SK-N-MC (cell line): ENCODE measurements at regions not wholly inside any gene's neighbourhood (a gene's known extent, or its start where the extent isn't known, plus 50 kb on each side); places are given as distances from the start of the nearest gene placed in this dataset.
"Not testable (repeated sequence)": the region's sequence is repeated elsewhere in the genome, so short reads cannot be mapped to it uniquely, and the experiment has no call there.

ENCODE experiments used
- DNase-seq: peaks from one replicate; pipeline ENCODE4 v3.0.0-alpha.2; 2011; ENCODE audit warnings: low read depth, low spot score
- H3K27ac ChIP-seq: fragments of 200-600 bp; sonication (generic); 2 replicates; pipeline ENCODE4 v1.5.1; 2016; ENCODE audit warnings: mixed run types
- H3K36me3 ChIP-seq: fragments of 200-600 bp; sonication (generic); 2 replicates; pipeline ENCODE4 v1.6.1; 2017; ENCODE audit warnings: antibody characterized with exemption, low read length, mixed read lengths; ENCODE audit not compliant: insufficient read depth
- H3K4me3 ChIP-seq: fragments of 200-600 bp; sonication (generic); 2 replicates; pipeline ENCODE4 v1.5.1; 2016
- H3K9ac ChIP-seq: fragments of 200-600 bp; sonication (generic); 2 replicates; pipeline ENCODE4 v1.8.0; 2017; ENCODE audit warnings: mixed run types, mixed read lengths; ENCODE audit not compliant: insufficient read length
- H3K9me3 ChIP-seq: fragments of 200-600 bp; sonication (generic); 2 replicates; pipeline ENCODE4 v1.6.1; 2017; ENCODE audit warnings: low read depth, mild to moderate bottlenecking, antibody characterized with exemption, low read length, moderate library complexity, mixed read lengths
- EZH2 ChIP-seq: fragments of 200-600 bp; sonication (generic); IDR thresholded peaks from one replicate; pipeline ENCODE4 v1.6.1; 2017; ENCODE audit warnings: antibody characterized with exemption
- FOXP2 ChIP-seq: optimal IDR thresholded peaks from 2 replicates; pipeline ENCODE3; 2011; ENCODE audit warnings: mild to moderate bottlenecking, moderate library complexity; ENCODE audit not compliant: insufficient read depth; ENCODE audit errors: extremely low read length, control extremely low read depth
- POLR2AphosphoS5 ChIP-seq: IDR thresholded peaks from 2 replicates; pipeline ENCODE4 v1.6.1; 2012; ENCODE audit warnings: mild to moderate bottlenecking, low read depth, low read length, borderline replicate concordance

DNA sequence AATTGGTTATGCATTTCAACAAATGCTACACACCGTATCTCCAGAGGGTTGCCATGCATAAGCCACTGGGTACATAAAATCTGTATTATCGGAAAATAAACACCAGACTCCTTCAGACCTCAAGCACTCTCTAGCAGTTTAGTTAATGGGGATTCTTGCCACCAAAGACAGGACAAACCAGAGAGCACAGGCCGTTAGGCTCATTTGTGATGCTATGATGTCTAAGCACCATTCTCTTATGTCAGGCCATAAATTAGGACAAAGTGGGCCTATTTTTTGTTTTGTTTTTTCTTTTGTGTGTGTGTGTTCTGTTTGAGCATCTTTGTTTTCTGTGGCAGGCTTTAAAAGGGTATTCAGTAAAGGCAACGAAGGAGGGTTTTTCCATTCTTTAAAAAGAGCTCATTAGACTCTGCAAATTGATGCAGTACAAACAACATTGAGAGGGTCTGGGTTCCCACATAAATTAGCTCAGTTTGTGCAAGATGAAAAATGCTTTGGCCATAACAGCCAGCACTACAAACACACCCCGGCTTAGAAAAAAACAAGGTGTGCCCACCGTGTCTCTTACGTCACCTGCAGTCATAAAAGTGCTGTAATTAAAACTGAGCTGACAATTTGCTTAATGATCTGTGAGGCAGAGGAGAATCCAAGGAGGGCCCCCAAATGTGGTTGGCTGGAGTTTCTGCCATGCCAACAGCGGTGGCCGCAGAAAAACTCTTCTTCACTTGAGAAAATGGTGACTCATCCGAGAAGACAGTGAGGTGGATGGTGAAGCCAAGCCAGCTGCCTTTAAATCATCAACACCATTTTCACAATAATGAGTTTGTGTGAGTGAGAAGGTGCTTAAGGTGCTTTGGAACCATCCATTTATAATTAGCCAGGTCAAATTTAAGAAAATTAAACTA, 297.9 kb downstream of the GATA3 start:
- no peak overlapping the region for H3K27ac ChIP-seq
- H3K4me3 ChIP-seq: no peak overlapping the region
- H3K9ac ChIP-seq: no peak overlapping the region
- H3K36me3 ChIP-seq: no peaks in the 10 kb centered on the region
- DNase-seq: no peak
- TF ChIP-seq POLR2AphosphoS5 (no peak), FOXP2 (no peak), EZH2 (no peak)
- H3K9me3 ChIP-seq: no peaks in the 10 kb centered on the region

DNA sequence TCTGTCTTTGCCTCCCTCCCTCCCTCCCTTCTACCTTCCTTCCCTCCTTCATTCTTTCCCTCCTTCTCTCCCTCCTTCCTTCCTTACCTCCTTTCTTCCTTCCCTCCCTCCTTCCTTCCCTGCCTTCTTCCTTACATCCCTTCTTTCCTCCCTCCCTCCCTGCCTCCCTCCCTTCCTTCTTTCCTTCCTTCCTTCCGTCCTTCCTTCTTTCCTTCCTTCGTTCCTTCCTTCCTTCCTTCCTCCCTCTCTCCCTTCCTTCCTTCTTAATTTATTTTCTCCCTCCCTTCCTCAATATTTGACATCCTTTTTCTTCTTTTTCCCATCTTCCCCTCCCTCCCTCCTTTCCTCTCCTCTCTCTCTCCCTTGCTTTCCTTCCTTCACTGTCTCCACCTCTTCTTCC, 301.8 kb downstream of the GATA3 start:
- H3K9ac ChIP-seq: no peak overlapping the region
- H3K27ac ChIP-seq: no peak overlapping the region
- H3K4me3 ChIP-seq: no peak overlapping the region
- H3K36me3 ChIP-seq: no peaks in the 10 kb centered on the region
- H3K9me3 ChIP-seq: no peaks in the 10 kb centered on the region
- DNase-seq: no peak
- TF ChIP-seq EZH2: no peak
- no peak for TF ChIP-seq POLR2AphosphoS5
- TF ChIP-seq FOXP2: no peak

DNA sequence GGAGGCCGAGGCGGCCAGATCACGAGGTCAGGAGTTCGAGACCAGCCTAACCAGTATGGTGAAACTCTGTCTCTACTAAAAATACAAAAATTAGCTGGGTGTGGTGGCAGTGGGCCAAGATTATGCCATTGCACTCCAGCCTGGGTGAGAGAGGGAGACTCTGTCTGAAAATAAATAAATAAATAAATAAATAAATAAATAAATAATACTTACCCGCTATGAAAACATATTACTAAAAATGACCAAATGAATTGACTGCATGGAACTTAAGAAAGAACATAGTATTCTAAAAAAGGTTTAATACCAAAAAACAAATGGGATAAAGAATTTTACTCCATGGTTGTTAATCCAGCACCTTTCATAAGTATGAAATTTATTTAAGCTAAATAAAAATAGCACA, 305.0 kb downstream of the GATA3 start:
- Histone ChIP-seq H3K27ac (no peak overlapping the region), H3K9me3 (no peaks in the 10 kb centered on the region), H3K36me3 (no peaks in the 10 kb centered on the region), H3K9ac (no peak overlapping the region), H3K4me3 (no peak overlapping the region)
- no peak for TF ChIP-seq POLR2AphosphoS5
- TF ChIP-seq FOXP2: no peak
- TF ChIP-seq EZH2: no peak
- DNase-seq: no peak

DNA sequence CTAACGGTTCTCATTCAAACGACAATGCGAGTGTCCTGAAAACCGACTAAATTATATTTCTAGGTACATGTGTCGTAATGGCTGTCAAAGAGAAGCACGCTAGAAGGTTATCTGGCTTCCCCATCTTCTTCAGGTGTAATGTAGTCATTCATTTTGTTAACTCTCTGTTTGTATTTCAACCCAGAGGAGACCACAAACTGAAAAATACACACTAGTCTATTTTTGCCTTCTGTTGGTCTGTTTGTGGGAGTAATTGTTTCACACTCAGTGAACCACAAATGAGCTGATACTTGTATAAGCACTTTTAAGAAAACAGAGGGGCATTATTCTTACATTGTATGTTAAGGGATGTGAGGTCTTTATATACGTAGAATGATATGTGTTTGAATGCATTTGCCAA, 305.9 kb downstream of the GATA3 start:
- DNase-seq: no peak
- H3K27ac ChIP-seq: no peak overlapping the region
- TF ChIP-seq FOXP2 (no peak), EZH2 (no peak), POLR2AphosphoS5 (no peak)
- H3K4me3 ChIP-seq: no peak overlapping the region
- H3K9me3 ChIP-seq: no peaks in the 10 kb centered on the region
- H3K9ac ChIP-seq: no peak overlapping the region
- H3K36me3 ChIP-seq: no peaks in the 10 kb centered on the region

DNA sequence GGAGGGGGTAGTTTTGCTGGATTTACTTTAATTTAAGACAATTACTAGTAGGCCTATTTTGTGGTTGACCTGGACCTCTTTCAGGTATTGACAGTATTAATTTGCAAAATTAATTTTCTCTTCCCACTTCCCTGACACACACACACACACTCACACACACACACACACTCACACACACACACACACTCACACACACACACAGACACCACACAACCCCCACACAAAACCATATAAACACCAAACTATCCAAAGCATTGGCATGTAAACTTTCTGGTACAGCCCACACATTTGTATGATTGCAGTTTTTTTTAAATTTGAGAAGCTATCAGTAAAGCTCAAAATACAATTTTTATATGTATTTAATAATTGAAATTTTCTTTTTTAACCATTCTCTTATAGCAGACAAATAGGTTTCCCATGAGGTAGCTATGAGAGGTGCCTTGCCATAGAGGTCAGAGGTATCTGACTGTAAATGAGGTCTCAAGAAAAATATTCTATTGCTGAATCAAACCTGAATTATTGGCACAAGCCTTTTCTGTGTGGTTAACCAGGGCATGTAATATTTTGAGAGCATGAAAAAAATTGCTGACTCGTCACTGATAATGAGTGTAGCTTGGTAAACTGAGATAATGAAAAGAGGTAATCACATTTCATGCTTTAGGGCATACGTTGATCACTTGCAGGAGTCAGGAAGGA, 306.5 kb downstream of the GATA3 start:
- Histone ChIP-seq H3K4me3 (no peak overlapping the region), H3K9ac (no peak overlapping the region), H3K36me3 (no peaks in the 10 kb centered on the region), H3K27ac (no peak overlapping the region), H3K9me3 (no peaks in the 10 kb centered on the region)
- TF ChIP-seq POLR2AphosphoS5 (no peak), FOXP2 (no peak), EZH2 (no peak)
- DNase-seq: no peak

DNA sequence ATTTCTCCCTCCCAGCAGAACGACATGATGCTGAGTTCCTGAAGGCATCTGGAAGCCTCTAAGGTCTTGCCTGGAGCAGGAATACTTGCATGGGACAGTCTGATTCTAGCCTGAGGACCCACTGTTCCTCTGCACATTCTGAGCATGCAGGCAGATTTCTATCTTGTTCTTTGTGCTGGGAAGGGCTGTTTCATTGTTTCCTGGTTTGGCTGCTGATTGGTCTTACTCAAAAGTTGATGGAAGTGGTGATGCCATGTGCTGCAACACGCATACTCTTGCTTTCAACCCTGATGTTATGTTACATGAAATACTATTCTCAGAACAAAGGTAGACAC, 307.0 kb downstream of the GATA3 start:
- no peak for DNase-seq
- TF ChIP-seq EZH2 (no peak), FOXP2 (no peak), POLR2AphosphoS5 (no peak)
- Histone ChIP-seq H3K36me3 (no peaks in the 10 kb centered on the region), H3K9me3 (no peaks in the 10 kb centered on the region), H3K27ac (no peak overlapping the region), H3K9ac (no peak overlapping the region), H3K4me3 (no peak overlapping the region)

DNA sequence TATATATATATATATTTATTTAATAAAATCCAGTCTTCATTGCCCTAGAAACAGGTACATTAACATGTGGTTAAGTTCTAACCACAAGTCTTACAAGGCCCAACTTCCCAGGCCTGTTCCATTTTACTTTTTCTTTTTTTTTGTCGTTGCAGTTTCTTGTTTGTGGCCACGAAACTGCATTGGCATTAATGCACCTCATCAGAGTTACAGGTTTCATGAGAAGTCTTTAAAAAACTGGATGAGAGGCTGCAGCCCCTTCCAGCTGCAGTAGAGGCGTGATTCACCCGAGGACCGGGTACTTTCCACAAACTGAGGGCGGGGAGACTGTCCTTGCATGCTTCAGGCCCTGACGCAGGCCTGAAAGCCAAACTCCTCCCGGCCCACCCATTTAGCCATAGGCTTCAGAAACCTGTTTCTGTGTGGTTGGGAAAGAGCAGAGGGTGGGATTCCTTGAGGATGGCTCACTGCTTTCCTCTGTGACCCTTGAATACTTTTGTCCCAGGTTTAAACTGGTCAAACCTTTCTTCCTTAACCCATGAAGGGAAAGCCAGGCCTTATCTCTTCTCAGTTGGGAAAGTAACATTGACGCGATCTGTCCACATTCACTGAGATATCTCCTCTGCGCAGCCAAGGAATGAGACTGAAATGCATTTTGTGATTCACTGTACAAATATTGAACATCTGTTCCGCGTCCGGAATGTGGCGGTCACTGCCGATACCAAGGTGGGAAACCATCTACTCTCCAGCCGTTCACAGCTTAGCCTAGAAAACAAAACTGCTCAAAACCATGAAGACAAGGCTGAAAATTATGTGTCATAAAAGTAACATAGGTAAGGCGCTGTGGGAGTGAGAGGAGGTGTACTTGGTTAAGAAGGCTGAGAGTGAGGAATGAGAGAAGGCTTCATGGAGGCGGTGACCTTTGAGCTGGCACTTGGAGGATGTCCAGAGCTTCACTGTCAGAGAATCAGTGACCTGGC, 311.7 kb downstream of the GATA3 start:
- Histone ChIP-seq H3K36me3 (no peaks in the 10 kb centered on the region), H3K4me3 (no peak overlapping the region), H3K9me3 (no peaks in the 10 kb centered on the region), H3K27ac (no peak overlapping the region), H3K9ac (no peak overlapping the region)
- no peak for DNase-seq
- TF ChIP-seq EZH2: no peak
- TF ChIP-seq FOXP2: no peak
- no peak for TF ChIP-seq POLR2AphosphoS5

DNA sequence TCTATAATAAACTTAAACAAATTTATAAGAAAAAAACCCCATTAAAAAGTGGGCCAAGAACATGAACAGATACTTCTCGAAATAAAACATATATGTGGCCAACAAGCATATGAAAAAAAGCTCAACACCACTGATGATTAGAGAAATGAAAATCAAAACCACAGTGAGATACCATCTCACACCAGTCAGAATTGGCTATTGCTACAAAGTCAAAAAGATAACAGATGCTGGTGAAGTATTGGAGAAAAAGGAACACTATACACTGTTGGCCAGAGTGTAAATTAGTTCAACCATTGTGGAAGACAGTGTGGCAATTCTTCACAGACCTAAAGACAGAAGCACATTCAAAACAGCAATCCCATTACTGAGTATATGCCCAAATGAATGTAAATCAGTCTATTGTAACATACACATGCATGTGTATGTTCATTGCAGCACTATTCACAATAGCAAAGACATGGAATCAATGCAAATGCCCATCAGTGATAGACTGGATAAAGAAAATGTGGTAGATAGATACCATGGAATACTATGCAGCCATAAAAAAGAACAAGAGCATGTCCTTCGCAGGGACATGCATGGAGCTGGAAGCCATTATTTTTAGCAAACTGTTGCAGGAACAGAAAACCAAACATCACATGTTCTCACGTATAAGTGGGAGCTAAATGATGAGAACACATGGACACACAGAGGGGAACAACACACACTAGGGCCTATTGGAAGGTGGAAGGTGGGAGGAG, 313.4 kb downstream of the GATA3 start:
- not testable (repeated sequence) for H3K9me3 ChIP-seq, H3K4me3 ChIP-seq, DNase-seq, H3K36me3 ChIP-seq, H3K9ac ChIP-seq, H3K27ac ChIP-seq
